ENCODE measurements at regions not wholly inside any gene's neighbourhood (a gene's known extent, or its start where the extent isn't known, plus 50 kb on each side); places are given as distances from the start of the nearest gene placed in this dataset.

DNA sequence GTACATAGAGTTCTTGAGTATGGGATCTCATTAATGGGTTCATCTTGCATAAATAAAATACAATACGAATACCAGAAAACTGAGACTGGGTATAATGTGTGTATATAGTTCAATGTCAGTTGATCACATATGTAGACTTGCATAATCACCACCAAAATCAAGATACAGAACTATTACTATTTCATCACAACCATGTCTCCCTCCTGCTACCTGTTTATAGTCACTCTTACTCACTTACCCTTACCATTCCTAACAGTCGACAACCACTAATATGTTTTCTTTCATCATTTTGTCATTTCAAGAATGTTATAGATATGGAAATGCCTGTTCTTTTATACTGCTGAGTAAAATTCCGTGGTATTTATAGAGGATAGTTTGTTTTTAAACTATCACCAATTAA lies 416.1 kb upstream of the CNTNAP2 start:
- TF ChIP-seq, protein P1, sequence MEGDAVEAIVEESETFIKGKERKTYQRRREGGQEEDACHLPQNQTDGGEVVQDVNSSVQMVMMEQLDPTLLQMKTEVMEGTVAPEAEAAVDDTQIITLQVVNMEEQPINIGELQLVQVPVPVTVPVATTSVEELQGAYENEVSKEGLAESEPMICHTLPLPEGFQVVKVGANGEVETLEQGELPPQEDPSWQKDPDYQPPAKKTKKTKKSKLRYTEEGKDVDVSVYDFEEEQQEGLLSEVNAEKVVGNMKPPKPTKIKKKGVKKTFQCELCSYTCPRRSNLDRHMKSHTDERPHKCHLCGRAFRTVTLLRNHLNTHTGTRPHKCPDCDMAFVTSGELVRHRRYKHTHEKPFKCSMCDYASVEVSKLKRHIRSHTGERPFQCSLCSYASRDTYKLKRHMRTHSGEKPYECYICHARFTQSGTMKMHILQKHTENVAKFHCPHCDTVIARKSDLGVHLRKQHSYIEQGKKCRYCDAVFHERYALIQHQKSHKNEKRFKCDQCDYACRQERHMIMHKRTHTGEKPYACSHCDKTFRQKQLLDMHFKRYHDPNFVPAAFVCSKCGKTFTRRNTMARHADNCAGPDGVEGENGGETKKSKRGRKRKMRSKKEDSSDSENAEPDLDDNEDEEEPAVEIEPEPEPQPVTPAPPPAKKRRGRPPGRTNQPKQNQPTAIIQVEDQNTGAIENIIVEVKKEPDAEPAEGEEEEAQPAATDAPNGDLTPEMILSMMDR (IDR thresholded peaks at IDR 0.05): no peak
- TF ChIP-seq POLR2A (IDR thresholded peaks at IDR 0.05): no peak
